Left ventricle myocardium inferior (tissue), 1 donor: ENCODE measurements at regions not wholly inside any gene's neighbourhood (a gene's known extent, or its start where the extent isn't known, plus 50 kb on each side); places are given as distances from the start of the nearest gene placed in this dataset.

Source experiments
- DNase-seq: peaks from one replicate; pipeline ENCODE4 v3.0.0-alpha.2; 2020
- H3K27ac ChIP-seq: fragments of 200-600 bp; replicated peaks from 2 replicates; pipeline ENCODE4 v1.8.0; 2021
- H3K27me3 ChIP-seq: fragments of 200-600 bp; 2 replicates; pipeline ENCODE4 v1.8.0; 2021; ENCODE audit warnings: low read depth
- H3K36me3 ChIP-seq: fragments of 200-600 bp; 2 replicates; pipeline ENCODE4 v1.8.0; 2021
- H3K4me1 ChIP-seq: fragments of 200-600 bp; 2 replicates; pipeline ENCODE4 v1.8.0; 2021
- H3K4me3 ChIP-seq: fragments of 200-600 bp; 2 replicates; pipeline ENCODE4 v1.8.0; 2021; ENCODE audit warnings: mild to moderate bottlenecking, moderate library complexity
- H3K9me3 ChIP-seq: fragments of 200-600 bp; replicated peaks from 2 replicates; pipeline ENCODE4 v1.8.0; 2021
- intact Hi-C: fragments of 100-400 bp; cut with micrococcal nuclease; formaldehyde crosslinking; loops from one replicate; pipeline ENCODE4 v1.11.0; 2022
- TF ChIP-seq, protein P1 (sequence below): fragments of 200-600 bp; IDR thresholded peaks from 2 replicates; pipeline ENCODE4 v1.8.0; 2021; ENCODE audit warnings: antibody characterized with exemption, mild to moderate bottlenecking, borderline replicate concordance
- donor health status: DM: no; HTN: yes; CAD: no; lungs with severe emphysema.

DNA sequence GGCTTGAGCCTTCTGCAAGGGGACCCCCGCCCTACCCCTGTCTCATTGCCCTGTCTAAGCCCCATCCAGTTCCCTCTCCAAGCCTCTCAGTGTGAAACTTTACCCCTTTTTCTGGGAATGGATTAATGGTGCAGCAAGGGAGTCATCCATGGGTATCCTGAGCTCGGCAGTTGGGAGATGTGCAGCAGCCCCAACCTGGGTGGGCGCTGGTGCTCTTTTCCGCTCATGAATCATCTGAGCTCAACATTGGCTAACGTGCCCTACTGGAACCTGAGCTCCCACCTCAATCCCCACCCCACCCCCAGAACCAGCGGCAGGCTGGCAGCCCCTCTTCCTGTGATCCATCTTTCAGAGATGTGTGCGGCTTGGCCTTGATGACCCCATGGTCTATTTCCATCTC is 130.3 kb upstream of the MSX1 start:
- H3K4me3 ChIP-seq: no peak overlapping the region
- intact Hi-C loops: no loop called here
- H3K27ac ChIP-seq: no peak overlapping the region
- TF ChIP-seq, protein P1, sequence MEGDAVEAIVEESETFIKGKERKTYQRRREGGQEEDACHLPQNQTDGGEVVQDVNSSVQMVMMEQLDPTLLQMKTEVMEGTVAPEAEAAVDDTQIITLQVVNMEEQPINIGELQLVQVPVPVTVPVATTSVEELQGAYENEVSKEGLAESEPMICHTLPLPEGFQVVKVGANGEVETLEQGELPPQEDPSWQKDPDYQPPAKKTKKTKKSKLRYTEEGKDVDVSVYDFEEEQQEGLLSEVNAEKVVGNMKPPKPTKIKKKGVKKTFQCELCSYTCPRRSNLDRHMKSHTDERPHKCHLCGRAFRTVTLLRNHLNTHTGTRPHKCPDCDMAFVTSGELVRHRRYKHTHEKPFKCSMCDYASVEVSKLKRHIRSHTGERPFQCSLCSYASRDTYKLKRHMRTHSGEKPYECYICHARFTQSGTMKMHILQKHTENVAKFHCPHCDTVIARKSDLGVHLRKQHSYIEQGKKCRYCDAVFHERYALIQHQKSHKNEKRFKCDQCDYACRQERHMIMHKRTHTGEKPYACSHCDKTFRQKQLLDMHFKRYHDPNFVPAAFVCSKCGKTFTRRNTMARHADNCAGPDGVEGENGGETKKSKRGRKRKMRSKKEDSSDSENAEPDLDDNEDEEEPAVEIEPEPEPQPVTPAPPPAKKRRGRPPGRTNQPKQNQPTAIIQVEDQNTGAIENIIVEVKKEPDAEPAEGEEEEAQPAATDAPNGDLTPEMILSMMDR: no peak
- no peaks in the 10 kb centered on the region for H3K36me3 ChIP-seq
- no peak for DNase-seq
- H3K27me3 ChIP-seq: peaks cover 6% of the 10 kb centered on the region
- peaks cover 32% of the 10 kb centered on the region for H3K9me3 ChIP-seq
- H3K4me1 ChIP-seq: no peaks in the 10 kb centered on the region

DNA sequence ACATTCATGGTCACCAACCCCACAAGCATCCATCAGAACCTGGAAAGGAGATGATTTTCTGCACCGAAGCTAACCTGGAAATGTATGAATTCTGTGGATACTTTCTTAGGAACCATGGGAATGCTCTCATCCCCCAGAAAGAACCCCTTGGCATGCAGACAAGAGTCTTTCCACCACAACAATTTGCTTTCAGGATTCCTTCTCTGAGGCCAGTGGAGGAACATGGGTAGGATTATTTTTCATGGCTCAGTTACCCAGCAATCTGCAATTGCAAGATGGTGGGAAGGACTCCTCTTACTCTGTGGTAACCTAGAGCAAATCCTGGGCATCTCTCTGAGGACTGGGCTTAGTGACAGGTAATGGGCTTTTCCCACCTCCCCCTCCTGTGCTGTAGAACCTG is 131.9 kb upstream of the MSX1 start:
- H3K4me3 ChIP-seq: no peak overlapping the region
- TF ChIP-seq, protein P1: no peak
- intact Hi-C loops: no loop called here
- H3K27ac ChIP-seq: no peak overlapping the region
- H3K4me1 ChIP-seq: no peaks in the 10 kb centered on the region
- peaks cover 33% of the 10 kb centered on the region for H3K9me3 ChIP-seq
- H3K27me3 ChIP-seq: no peaks in the 10 kb centered on the region
- H3K36me3 ChIP-seq: no peaks in the 10 kb centered on the region
- DNase-seq: no peak

DNA sequence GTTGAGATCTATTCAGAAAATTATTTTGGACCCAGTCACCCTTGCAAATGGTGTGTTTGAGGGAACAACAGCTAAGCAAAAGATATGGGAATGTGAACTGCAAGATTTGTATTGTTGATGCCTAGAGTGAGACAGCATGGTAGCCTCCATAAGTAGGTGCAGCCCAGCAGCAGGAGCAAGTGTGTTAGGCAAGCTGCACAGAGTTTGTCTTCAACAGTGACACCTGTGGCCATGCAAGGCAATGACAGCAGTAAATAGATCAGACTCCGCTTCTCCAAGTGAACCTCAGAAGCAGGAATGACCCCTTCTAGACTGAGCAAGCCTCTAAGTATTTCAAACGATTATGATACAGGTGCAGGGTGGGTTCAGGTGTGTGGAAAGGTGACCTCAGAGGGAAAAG is 133.4 kb upstream of the MSX1 start:
- H3K9me3 ChIP-seq: peaks cover 33% of the 10 kb centered on the region
- no peak for DNase-seq
- no peak overlapping the region for H3K4me3 ChIP-seq
- H3K4me1 ChIP-seq: no peaks in the 10 kb centered on the region
- H3K27ac ChIP-seq: no peak overlapping the region
- H3K36me3 ChIP-seq: no peaks in the 10 kb centered on the region
- no peaks in the 10 kb centered on the region for H3K27me3 ChIP-seq
- intact Hi-C loops: no loop called here
- TF ChIP-seq, protein P1: no peak

DNA sequence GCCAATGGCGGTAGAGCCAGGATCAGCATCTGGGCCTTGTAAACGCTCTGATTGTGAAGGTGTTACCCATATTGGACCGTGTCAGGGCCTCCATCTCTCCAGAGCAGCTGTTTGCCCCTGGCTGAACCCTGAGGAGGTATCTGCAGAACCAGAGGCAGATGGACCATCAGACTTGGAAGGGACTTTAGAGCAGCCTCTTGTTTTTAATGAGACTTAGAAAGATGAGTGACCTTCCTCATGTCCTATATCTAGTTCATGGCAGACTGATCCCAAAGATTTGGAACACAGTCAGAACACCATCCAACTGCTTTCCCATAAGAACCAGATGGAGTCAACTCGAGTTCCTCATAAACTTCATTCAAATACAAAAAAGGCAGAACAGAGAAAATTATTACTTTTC is 135.1 kb upstream of the MSX1 start:
- no peak for DNase-seq
- H3K9me3 ChIP-seq: peaks cover 33% of the 10 kb centered on the region
- TF ChIP-seq, protein P1: no peak
- no peak overlapping the region for H3K27ac ChIP-seq
- H3K4me1 ChIP-seq: no peaks in the 10 kb centered on the region
- no peaks in the 10 kb centered on the region for H3K36me3 ChIP-seq
- intact Hi-C loops: no loop called here
- H3K4me3 ChIP-seq: no peak overlapping the region
- no peaks in the 10 kb centered on the region for H3K27me3 ChIP-seq

DNA sequence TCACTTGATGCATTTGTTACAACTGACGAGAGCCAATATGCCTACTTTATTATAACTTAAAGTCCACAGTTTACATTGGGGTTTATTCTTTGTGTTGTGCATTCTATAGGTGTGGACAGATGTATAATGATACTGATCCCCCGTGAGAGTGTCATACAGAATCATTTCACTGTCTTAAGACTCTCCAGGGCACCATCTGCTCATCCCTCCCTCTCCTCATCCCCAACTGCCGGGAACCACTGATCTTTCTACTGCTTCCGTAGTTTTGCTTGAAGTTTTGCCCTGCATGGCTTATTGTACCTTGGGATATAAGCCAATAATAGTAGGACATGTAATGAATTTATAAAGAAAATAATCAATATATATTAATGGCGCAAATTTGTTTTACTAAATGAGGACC is 137.8 kb upstream of the MSX1 start:
- no peak for DNase-seq

More for the DNA sequence above, 137.8 kb upstream of the MSX1 start:
- Histone ChIP-seq H3K27ac (no peak overlapping the region), H3K4me3 (no peak overlapping the region), H3K27me3 (no peaks in the 10 kb centered on the region), H3K4me1 (no peaks in the 10 kb centered on the region), H3K9me3 (peaks cover 25% of the 10 kb centered on the region), H3K36me3 (no peaks in the 10 kb centered on the region)
- TF ChIP-seq, protein P1: no peak
- intact Hi-C loops: no loop called here
